CD14-positive monocyte (primary cell): ENCODE measurements at regions not wholly inside any gene's neighbourhood (a gene's known extent, or its start where the extent isn't known, plus 50 kb on each side); places are given as distances from the start of the nearest gene placed in this dataset.

Source experiments
- DNase-seq, 3 donors: peaks; one replicate each; pipeline ENCODE4 v3.0.0-alpha.2; 2011 to 2022
- H2AFZ ChIP-seq: 2 replicates; pipeline ENCODE4 v1.6.0; 2012; ENCODE audit warnings: mild to moderate bottlenecking, low read depth, low read length, inconsistent platforms; ENCODE audit not compliant: insufficient read depth, poor library complexity, severe bottlenecking
- H3K27ac ChIP-seq, 2 donors: 1 replicate in 1 of 2; 2 replicates in 1 of 2; pipeline ENCODE4 v1.5.1; 2012 to 2013; ENCODE audit warnings: low read length in 2 of 2, control low read depth in 1 of 2, inconsistent platforms in 1 of 2, low read depth in 1 of 2, mild to moderate bottlenecking in 1 of 2
- H3K27me3 ChIP-seq, 2 donors: one replicate each; pipeline versions ENCODE4 v1.6.0 to v1.6.1; 2011 to 2013; ENCODE audit warnings: low read length in 2 of 2; ENCODE audit not compliant: control insufficient read depth in 2 of 2, insufficient read depth in 2 of 2
- H3K36me3 ChIP-seq, 2 donors: replicated peaks in 1 of 2; 1 replicate in 1 of 2; 2 replicates in 1 of 2; pipeline versions ENCODE4 v1.5.1 to v1.6.1; 2012 to 2013; ENCODE audit warnings: low read length in 2 of 2, control low read depth in 1 of 2, inconsistent platforms in 1 of 2, mild to moderate bottlenecking in 1 of 2; ENCODE audit not compliant: insufficient read depth in 2 of 2, control insufficient read depth in 1 of 2
- H3K4me1 ChIP-seq, 2 donors: 1 replicate in 1 of 2; 2 replicates in 1 of 2; pipeline versions ENCODE4 v1.5.1 to v1.6.1; 2012 to 2013; ENCODE audit warnings: low read length in 2 of 2, control low read depth in 1 of 2, inconsistent platforms in 1 of 2, mild to moderate bottlenecking in 1 of 2, moderate library complexity in 1 of 2; ENCODE audit not compliant: insufficient read depth in 2 of 2, control insufficient read depth in 1 of 2
- H3K4me2 ChIP-seq: replicated peaks from 2 replicates; pipeline ENCODE3; 2012; ENCODE audit warnings: low read length, moderate library complexity, mild to moderate bottlenecking; ENCODE audit not compliant: poor library complexity, severe bottlenecking; ENCODE audit errors: extremely low read depth
- H3K4me3 ChIP-seq, 3 experiments: fragments of 200-600 bp in 1 of 3; sonication (generic) in 1 of 3; replicated peaks in 1 of 3; 1 replicate in 2 of 3; 2 replicates in 1 of 3; pipeline ENCODE4 v1.5.1; 2011 to 2013; ENCODE audit warnings: low read length in 3 of 3, mild to moderate bottlenecking in 3 of 3, control low read depth in 2 of 3, low read depth in 2 of 3, inconsistent platforms in 1 of 3, moderate library complexity in 1 of 3
- H3K79me2 ChIP-seq: 2 replicates; pipeline ENCODE4 v1.6.0; 2012; ENCODE audit warnings: mild to moderate bottlenecking, control low read depth, inconsistent platforms, low read length, moderate library complexity; ENCODE audit not compliant: insufficient read depth
- H3K9ac ChIP-seq: 2 replicates; pipeline ENCODE4 v1.6.0; 2017; ENCODE audit warnings: low read length, mild to moderate bottlenecking; ENCODE audit not compliant: insufficient read depth, poor library complexity, severe bottlenecking
- H3K9me3 ChIP-seq, 2 donors: replicated peaks in 1 of 2; 1 replicate in 1 of 2; 2 replicates in 1 of 2; pipeline versions ENCODE4 v1.5.1 to v1.6.1; 2012 to 2013; ENCODE audit warnings: low read length in 2 of 2, control low read depth in 1 of 2; ENCODE audit not compliant: control insufficient read depth in 1 of 2, insufficient read depth in 1 of 2
- H4K20me1 ChIP-seq: 2 replicates; pipeline ENCODE4 v1.6.0; 2012; ENCODE audit warnings: mild to moderate bottlenecking, low read length, control low read depth, moderate library complexity; ENCODE audit not compliant: insufficient read depth
- H3K27ac Mint-ChIP-seq, 7 donors: one replicate each; pipeline ENCODE4 v1.8.0; 2020; ENCODE audit warnings: mild to moderate bottlenecking in 7 of 7, mixed read lengths in 7 of 7, moderate library complexity in 6 of 7, inconsistent platforms in 2 of 7
- H3K27me3 Mint-ChIP-seq, 3 donors: one replicate each; pipeline ENCODE4 v1.8.0; 2021 to 2022; ENCODE audit warnings: low read depth in 3 of 3, mild to moderate bottlenecking in 3 of 3, mixed read lengths in 3 of 3, moderate library complexity in 3 of 3, inconsistent platforms in 1 of 3
- H3K36me3 Mint-ChIP-seq, 2 donors: one replicate each; pipeline ENCODE4 v1.8.0; 2020; ENCODE audit warnings: mixed read lengths in 2 of 2, inconsistent platforms in 1 of 2, mild to moderate bottlenecking in 1 of 2
- H3K4me1 Mint-ChIP-seq: one replicate; pipeline ENCODE4 v1.8.0; 2020; ENCODE audit warnings: mild to moderate bottlenecking, mixed read lengths
- H3K4me3 Mint-ChIP-seq, 2 donors: one replicate each; pipeline ENCODE4 v1.8.0; 2020; ENCODE audit warnings: mild to moderate bottlenecking in 2 of 2, mixed read lengths in 2 of 2, moderate library complexity in 1 of 2
- H3K9me3 Mint-ChIP-seq, 7 donors: one replicate each; pipeline ENCODE4 v1.8.0; 2020 to 2022; ENCODE audit warnings: mixed read lengths in 7 of 7, mild to moderate bottlenecking in 6 of 7, moderate library complexity in 6 of 7, inconsistent platforms in 2 of 7
- WGBS: methylation state at CpG from one replicate; pipeline ENCODE4 v1.1.5; 2013; ENCODE audit warnings: missing lambda C conversion rate; ENCODE audit not compliant: insufficient coverage; 5-methylcytosine and 5-hydroxymethylcytosine counted together
- intact Hi-C, 2 donors: fragments of 100-400 bp; cut with micrococcal nuclease; formaldehyde crosslinking; loops; one replicate each; pipeline versions ENCODE4 v1.15.0 to v1.15.1; 2023
- TF ChIP-seq, protein P1 (sequence below): fragments of 200-600 bp; IDR thresholded peaks from one replicate; pipeline ENCODE4 v1.8.0; 2022; ENCODE audit warnings: antibody characterized with exemption, mild to moderate bottlenecking

DNA sequence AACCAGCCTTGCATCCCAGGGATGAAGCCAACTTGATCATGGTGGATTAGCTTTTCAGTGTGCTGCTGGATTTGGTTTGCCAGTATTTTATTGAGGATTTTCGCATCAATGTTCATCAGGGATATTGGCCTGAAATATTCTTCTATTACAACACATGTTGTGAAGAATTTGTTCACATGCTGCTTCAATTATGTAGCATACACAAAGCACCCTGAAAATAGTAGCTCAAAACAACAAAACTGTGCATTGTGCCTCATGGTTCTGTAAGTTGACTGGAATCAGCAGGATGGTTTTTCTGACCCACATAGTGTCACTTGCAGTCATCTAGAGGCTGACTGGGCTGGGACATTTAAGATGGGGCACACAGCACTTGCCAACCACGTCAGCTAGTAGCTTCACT, 193.9 kb downstream of the SYK start:
- Mint-ChIP-seq H3K4me1 (no peaks in the 10 kb centered on the region), H3K36me3 (no peaks in the 10 kb centered on the region), H3K27me3 (no peaks in the 10 kb centered on the region), H3K9me3 (peaks cover 0 to 4% (median 2%) of the 10 kb centered on the region in 7 donors), H3K4me3 (no peak overlapping the region), H3K27ac (peak overlapping the region in 1 of 7 donors; percentile 18)
- no peaks in the 10 kb centered on the region for H3K36me3 ChIP-seq
- 100% methylated on average over 1 of the region's 2 CpGs for WGBS
- no peaks in the 10 kb centered on the region for H3K9me3 ChIP-seq
- TF ChIP-seq, protein P1, sequence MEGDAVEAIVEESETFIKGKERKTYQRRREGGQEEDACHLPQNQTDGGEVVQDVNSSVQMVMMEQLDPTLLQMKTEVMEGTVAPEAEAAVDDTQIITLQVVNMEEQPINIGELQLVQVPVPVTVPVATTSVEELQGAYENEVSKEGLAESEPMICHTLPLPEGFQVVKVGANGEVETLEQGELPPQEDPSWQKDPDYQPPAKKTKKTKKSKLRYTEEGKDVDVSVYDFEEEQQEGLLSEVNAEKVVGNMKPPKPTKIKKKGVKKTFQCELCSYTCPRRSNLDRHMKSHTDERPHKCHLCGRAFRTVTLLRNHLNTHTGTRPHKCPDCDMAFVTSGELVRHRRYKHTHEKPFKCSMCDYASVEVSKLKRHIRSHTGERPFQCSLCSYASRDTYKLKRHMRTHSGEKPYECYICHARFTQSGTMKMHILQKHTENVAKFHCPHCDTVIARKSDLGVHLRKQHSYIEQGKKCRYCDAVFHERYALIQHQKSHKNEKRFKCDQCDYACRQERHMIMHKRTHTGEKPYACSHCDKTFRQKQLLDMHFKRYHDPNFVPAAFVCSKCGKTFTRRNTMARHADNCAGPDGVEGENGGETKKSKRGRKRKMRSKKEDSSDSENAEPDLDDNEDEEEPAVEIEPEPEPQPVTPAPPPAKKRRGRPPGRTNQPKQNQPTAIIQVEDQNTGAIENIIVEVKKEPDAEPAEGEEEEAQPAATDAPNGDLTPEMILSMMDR = no peak
- H2AFZ ChIP-seq = no peak overlapping the region
- H3K79me2 ChIP-seq = no peaks in the 10 kb centered on the region
- H3K4me1 ChIP-seq = no peaks in the 10 kb centered on the region
- DNase-seq = no peak
- no peak overlapping the region for H3K4me2 ChIP-seq
- H3K9ac ChIP-seq = no peak overlapping the region
- intact Hi-C loops = no loop called here
- no peaks in the 10 kb centered on the region for H4K20me1 ChIP-seq
- no peaks in the 10 kb centered on the region for H3K27me3 ChIP-seq
- no peak overlapping the region for H3K4me3 ChIP-seq
- no peak overlapping the region for H3K27ac ChIP-seq

DNA sequence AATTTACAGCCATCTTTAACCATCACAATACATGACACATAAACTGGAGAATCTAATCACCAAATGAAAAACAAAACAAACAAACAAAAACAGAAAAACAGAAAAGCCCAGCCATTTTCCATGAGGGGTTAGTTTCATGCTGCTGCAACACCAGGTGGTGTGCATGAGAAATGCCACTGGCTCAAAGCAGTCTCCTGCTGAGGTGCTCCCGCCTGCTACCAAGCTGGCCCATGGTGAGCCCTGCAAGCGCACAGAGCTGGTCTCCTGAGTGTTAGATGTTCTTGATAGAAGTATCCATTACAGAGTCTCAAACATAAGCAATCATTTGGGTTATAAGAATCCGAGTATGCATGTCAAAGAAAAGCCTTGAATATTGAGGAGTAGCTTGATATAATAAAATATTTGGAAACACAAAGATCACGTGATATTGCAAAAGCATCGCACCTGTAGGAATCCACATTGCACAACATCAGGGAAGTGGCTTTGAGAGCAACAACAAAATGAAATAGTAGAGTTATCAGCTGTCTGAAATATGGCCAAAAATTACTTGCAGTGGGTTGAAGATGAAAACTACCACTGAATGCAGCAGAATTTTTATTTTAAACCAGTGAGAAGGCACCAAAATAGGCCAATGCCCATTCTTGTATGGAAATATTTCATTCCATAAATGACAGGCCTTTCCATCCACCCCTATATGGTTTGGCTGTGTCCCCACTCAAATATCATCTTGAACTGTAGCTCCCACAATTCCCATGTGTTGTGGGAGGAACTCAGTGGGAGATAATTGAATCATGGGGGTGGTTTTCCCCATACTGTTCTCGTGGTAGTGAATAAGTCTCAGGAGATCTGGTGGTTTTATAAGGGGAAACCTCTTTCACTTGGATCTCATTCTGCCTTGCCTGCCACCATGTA, 194.8 kb downstream of the SYK start:
- no peak overlapping the region for H3K27ac Mint-ChIP-seq
- no CpG with 5 or more reads among the region's 6 CpGs for WGBS

More for the DNA sequence above, 194.8 kb downstream of the SYK start:
- intact Hi-C loops = no loop called here
- Mint-ChIP-seq H3K36me3 (no peaks in the 10 kb centered on the region), H3K4me3 (no peak overlapping the region), H3K27me3 (no peaks in the 10 kb centered on the region), H3K9me3 (peaks cover 0 to 3% (median 2%) of the 10 kb centered on the region in 7 donors), H3K4me1 (no peaks in the 10 kb centered on the region)
- Histone ChIP-seq H3K9me3 (no peaks in the 10 kb centered on the region), H3K4me2 (no peak overlapping the region), H3K4me1 (no peaks in the 10 kb centered on the region), H3K9ac (no peak overlapping the region), H3K27ac (no peak overlapping the region), H3K4me3 (no peak overlapping the region), H3K36me3 (no peaks in the 10 kb centered on the region), H2AFZ (no peak overlapping the region), H3K79me2 (no peaks in the 10 kb centered on the region), H4K20me1 (no peaks in the 10 kb centered on the region), H3K27me3 (no peaks in the 10 kb centered on the region)
- DNase-seq = no peak
- TF ChIP-seq, protein P1 = no peak
